Neural progenitor cell (in vitro differentiated cells): ENCODE measurements at regions not wholly inside any gene's neighbourhood (a gene's known extent, or its start where the extent isn't known, plus 50 kb on each side); places are given as distances from the start of the nearest gene placed in this dataset.

ENCODE experiments used
- EZH2 ChIP-seq: fragments of 200-600 bp; sonication (generic); IDR thresholded peaks from 2 replicates; pipeline ENCODE4 v1.6.1; 2017; ENCODE audit warnings: antibody characterized with exemption, mild to moderate bottlenecking, moderate library complexity
- EZH2phosphoT487 ChIP-seq: fragments of 200-600 bp; sonication (generic); IDR thresholded peaks from 2 replicates; pipeline ENCODE4 v1.6.1; 2017; ENCODE audit warnings: antibody characterized with exemption
- TF ChIP-seq, protein P1 (sequence below): fragments of 200-600 bp; sonication (generic); IDR thresholded peaks from 2 replicates; pipeline ENCODE4 v1.5.1; 2017; ENCODE audit warnings: antibody characterized with exemption, mild to moderate bottlenecking

DNA sequence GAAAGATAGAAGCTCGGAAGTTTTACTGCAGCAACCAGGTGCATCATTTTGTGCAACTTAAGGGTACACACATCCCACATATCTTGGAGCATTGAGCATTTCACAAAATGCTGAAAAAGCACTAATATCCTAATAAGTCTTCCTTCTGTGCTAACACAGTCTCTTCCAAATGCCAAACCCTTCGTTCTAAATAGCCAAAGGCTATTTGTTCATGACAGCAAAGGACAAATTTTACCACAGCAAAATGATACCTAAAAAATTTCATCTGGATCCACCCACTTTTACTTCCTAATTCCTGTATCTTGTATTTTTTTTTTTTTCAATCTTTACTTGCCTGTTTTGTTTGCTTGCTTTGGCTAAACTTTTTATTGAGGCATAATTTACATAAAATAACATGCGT, 435.0 kb downstream of the RND3 start:
- TF ChIP-seq, protein P1, sequence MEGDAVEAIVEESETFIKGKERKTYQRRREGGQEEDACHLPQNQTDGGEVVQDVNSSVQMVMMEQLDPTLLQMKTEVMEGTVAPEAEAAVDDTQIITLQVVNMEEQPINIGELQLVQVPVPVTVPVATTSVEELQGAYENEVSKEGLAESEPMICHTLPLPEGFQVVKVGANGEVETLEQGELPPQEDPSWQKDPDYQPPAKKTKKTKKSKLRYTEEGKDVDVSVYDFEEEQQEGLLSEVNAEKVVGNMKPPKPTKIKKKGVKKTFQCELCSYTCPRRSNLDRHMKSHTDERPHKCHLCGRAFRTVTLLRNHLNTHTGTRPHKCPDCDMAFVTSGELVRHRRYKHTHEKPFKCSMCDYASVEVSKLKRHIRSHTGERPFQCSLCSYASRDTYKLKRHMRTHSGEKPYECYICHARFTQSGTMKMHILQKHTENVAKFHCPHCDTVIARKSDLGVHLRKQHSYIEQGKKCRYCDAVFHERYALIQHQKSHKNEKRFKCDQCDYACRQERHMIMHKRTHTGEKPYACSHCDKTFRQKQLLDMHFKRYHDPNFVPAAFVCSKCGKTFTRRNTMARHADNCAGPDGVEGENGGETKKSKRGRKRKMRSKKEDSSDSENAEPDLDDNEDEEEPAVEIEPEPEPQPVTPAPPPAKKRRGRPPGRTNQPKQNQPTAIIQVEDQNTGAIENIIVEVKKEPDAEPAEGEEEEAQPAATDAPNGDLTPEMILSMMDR, result no peak
- TF ChIP-seq EZH2phosphoT487 (no peak), EZH2 (no peak)
